NT2/D1 (cell line): ENCODE measurements at regions not wholly inside any gene's neighbourhood (a gene's known extent, or its start where the extent isn't known, plus 50 kb on each side); places are given as distances from the start of the nearest gene placed in this dataset.
A peak's percentile ranks its signal among the peaks of the same experiment; 100 is the strongest.

Experiments used
- DNase-seq: peaks from one replicate; pipeline ENCODE4 v3.0.0-alpha.2; 2011; ENCODE audit warnings: low read depth, low spot score
- H3K27me3 ChIP-seq: 2 replicates; pipeline ENCODE4 v1.6.0; 2011; ENCODE audit warnings: mild to moderate bottlenecking; ENCODE audit not compliant: insufficient read length, insufficient read depth
- H3K36me3 ChIP-seq: 2 replicates; pipeline ENCODE4 v1.6.1; 2011; ENCODE audit warnings: mild to moderate bottlenecking, low read length, mixed read lengths; ENCODE audit not compliant: insufficient read depth, insufficient read length
- H3K4me1 ChIP-seq: 2 replicates; pipeline ENCODE4 v1.5.1; 2011; ENCODE audit not compliant: insufficient read depth, insufficient read length
- H3K4me3 ChIP-seq: 2 replicates; pipeline ENCODE4 v1.5.1; 2011; ENCODE audit warnings: low read depth; ENCODE audit not compliant: insufficient read length
- H3K9ac ChIP-seq: 2 replicates; pipeline ENCODE4 v1.6.0; 2011; ENCODE audit warnings: low read depth; ENCODE audit not compliant: insufficient read length
- H3K9me3 ChIP-seq: 2 replicates; pipeline ENCODE4 v1.5.1; 2011; ENCODE audit warnings: mild to moderate bottlenecking, low read length; ENCODE audit not compliant: insufficient read depth
- SUZ12 ChIP-seq: IDR thresholded peaks from 2 replicates; pipeline ENCODE4 v1.6.1; 2011; ENCODE audit not compliant: insufficient read length, insufficient read depth; ENCODE audit errors: extremely low read depth
- YY1 ChIP-seq: IDR thresholded peaks from 2 replicates; pipeline ENCODE4 v1.6.1; 2011; ENCODE audit not compliant: insufficient read length, insufficient read depth
- ZNF274 ChIP-seq: IDR thresholded peaks from 2 replicates; pipeline ENCODE4 v1.6.1; 2011; ENCODE audit warnings: mild to moderate bottlenecking, low read depth, low read length

GRCh38 chr17:62870030-62870541 lies 62.0 kb upstream of the MARCHF10 start:
- Histone ChIP-seq H3K27me3 (no peaks in the 10 kb centered on the region), H3K4me3 (no peak overlapping the region), H3K9ac (no peak overlapping the region), H3K9me3 (no peaks in the 10 kb centered on the region), H3K4me1 (peaks cover 2% of the 10 kb centered on the region), H3K36me3 (no peaks in the 10 kb centered on the region)
- TF ChIP-seq ZNF274 (no peak), SUZ12 (no peak), YY1 (no peak)
- DNase-seq, result peak; percentile 73

GRCh38 chr17:62868723-62869122 lies 60.6 kb upstream of the MARCHF10 start:
- Histone ChIP-seq H3K27me3 (no peaks in the 10 kb centered on the region), H3K4me3 (no peak overlapping the region), H3K9ac (no peak overlapping the region), H3K4me1 (peaks cover 2% of the 10 kb centered on the region), H3K9me3 (no peaks in the 10 kb centered on the region), H3K36me3 (no peaks in the 10 kb centered on the region)
- TF ChIP-seq ZNF274, result no peak
- no peak for TF ChIP-seq YY1
- no peak for TF ChIP-seq SUZ12
- no peak for DNase-seq

DNA sequence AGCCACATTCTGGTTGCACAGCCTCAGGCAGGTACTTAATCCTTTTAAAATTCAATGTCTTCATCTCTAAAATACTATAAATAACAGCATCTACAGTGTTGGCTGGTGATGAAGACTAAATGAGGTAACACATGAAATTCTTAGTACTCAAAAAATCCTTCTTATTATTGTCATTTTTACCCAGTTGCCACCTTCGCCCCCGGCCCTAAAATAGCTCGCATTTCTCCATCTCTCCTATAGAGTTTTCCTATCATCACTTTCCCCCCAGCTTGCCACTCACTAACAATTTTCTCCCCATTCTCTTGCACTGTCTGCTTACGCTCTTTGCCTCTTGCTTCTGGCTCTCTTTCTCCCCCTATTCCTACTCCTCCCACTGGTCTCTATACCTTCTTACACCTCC lies 59.9 kb upstream of the MARCHF10 start:
- H3K9me3 ChIP-seq, result no peaks in the 10 kb centered on the region
- H3K27me3 ChIP-seq, result no peaks in the 10 kb centered on the region
- no peak overlapping the region for H3K9ac ChIP-seq
- no peak for TF ChIP-seq ZNF274
- no peak for TF ChIP-seq SUZ12
- no peak for TF ChIP-seq YY1
- peaks cover 2% of the 10 kb centered on the region for H3K4me1 ChIP-seq
- no peaks in the 10 kb centered on the region for H3K36me3 ChIP-seq
- no peak for DNase-seq
- H3K4me3 ChIP-seq, result no peak overlapping the region

GRCh38 chr17:62867303-62867702 lies 59.2 kb upstream of the MARCHF10 start:
- Histone ChIP-seq H3K9ac (no peak overlapping the region), H3K9me3 (no peaks in the 10 kb centered on the region), H3K36me3 (no peaks in the 10 kb centered on the region), H3K27me3 (no peaks in the 10 kb centered on the region), H3K4me1 (peaks cover 2% of the 10 kb centered on the region), H3K4me3 (no peak overlapping the region)
- DNase-seq, result no peak
- TF ChIP-seq ZNF274 (no peak), YY1 (no peak), SUZ12 (no peak)

DNA sequence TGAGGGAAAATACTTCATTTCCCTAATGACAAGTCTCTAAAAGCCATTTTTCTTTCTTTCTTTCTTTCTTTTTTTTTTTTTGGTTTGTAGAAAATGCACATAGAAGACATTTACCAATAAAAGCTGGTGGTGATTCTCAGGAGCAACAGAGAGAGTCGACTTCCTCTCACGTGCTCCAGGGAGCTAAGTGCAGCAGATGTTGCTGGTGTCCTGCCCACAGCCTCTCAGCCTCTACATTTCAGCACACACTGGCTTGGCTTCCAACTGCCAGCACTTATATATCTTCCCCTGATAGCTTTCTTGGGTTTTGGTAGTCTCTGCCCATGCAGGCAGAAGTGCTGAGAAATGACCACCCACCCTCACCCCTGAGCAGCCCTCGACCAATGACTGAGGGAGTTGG lies 58.4 kb upstream of the MARCHF10 start:
- Histone ChIP-seq H3K4me3 (no peak overlapping the region), H3K27me3 (no peaks in the 10 kb centered on the region), H3K4me1 (peaks cover 2% of the 10 kb centered on the region), H3K36me3 (no peaks in the 10 kb centered on the region), H3K9ac (no peak overlapping the region), H3K9me3 (no peaks in the 10 kb centered on the region)
- no peak for DNase-seq
- TF ChIP-seq SUZ12, result no peak
- TF ChIP-seq ZNF274, result no peak
- TF ChIP-seq YY1, result no peak

- no peaks in the 10 kb centered on the region for H3K4me1 ChIP-seq
- TF ChIP-seq YY1 (no peak), SUZ12 (no peak), ZNF274 (no peak)
- H3K9ac ChIP-seq, result no peak overlapping the region
- H3K9me3 ChIP-seq, result no peaks in the 10 kb centered on the region
- DNase-seq, result no peak
- H3K36me3 ChIP-seq, result no peaks in the 10 kb centered on the region
- no peak overlapping the region for H3K4me3 ChIP-seq
- no peaks in the 10 kb centered on the region for H3K27me3 ChIP-seq
Measured at GRCh38 chr17:62865586-62865985, 57.5 kb upstream of the MARCHF10 start.

- H3K36me3 ChIP-seq, result no peaks in the 10 kb centered on the region
- H3K9ac ChIP-seq, result no peak overlapping the region
- DNase-seq, result no peak
- H3K9me3 ChIP-seq, result no peaks in the 10 kb centered on the region
- no peak overlapping the region for H3K4me3 ChIP-seq
- no peaks in the 10 kb centered on the region for H3K4me1 ChIP-seq
- H3K27me3 ChIP-seq, result no peaks in the 10 kb centered on the region
- no peak for TF ChIP-seq SUZ12
- TF ChIP-seq ZNF274, result no peak
- no peak for TF ChIP-seq YY1
Measured at GRCh38 chr17:62862251-62862650, 54.1 kb upstream of the MARCHF10 start.
